GM21515 (cell line): ENCODE measurements at regions not wholly inside any gene's neighbourhood (a gene's known extent, or its start where the extent isn't known, plus 50 kb on each side); places are given as distances from the start of the nearest gene placed in this dataset.
"Not testable (repeated sequence)": the region's sequence is repeated elsewhere in the genome, so short reads cannot be mapped to it uniquely, and the experiment has no call there.

Source experiments
- ATAC-seq: cut with Tn5 transposase; IDR thresholded peaks from one replicate; pipeline ENCODE4 v1.9.1; 2021; ENCODE audit not compliant: unreplicated experiment

GRCh38 chr2:176997792-176998169 is 214.8 kb upstream of the HNRNPA3 start:
- peak; percentile 17 for ATAC-seq

DNA sequence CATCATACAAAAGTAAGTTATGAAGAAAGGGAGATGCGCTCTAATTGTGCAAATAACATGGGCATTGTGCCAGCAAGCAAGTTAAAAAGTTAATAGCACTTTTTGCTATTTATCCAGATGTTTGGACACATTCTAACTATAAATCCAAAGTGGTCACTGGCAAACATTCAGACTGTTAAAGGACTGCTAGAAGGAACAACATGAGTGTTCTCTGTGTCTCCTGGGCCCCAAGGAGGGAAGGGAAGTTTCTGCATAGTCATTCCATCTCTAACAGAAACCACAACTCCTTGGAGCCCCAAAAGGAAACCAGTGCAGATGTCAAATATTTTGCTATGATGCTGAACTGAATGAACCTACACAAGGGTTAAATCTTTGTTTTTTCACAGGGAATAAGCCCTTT is 213.3 kb upstream of the HNRNPA3 start:
- peak; percentile 43 for ATAC-seq

DNA sequence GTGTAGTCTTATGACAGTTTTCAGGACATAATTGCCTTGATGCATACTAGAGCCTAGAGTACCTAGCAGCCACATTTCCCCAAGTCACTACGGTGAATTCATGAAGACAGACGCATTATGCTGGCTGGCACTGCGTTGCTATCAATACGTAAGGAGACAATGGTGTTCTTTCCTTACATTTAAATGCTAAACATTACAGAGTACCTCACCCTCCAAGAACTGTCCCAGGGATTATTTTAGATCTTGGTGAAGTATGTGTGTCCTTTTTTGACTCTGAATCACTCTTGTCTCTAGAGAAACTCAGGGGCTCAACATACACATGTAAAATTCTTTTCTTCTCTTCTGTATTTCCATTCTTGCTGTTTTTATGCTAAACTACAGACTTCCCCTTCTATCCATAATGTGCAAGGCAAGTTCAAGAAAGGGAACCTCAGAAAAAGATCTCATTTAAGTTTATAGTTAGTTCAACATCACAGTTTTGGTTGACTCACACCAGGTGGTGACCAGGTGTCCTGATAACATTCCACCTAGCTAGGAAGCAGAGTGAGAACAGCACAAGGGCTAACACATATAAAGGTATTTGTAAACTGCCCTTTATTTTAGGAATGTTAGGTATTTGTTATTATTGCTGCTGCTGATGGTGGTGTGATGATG is 212.4 kb upstream of the HNRNPA3 start:
- no peak for ATAC-seq

DNA sequence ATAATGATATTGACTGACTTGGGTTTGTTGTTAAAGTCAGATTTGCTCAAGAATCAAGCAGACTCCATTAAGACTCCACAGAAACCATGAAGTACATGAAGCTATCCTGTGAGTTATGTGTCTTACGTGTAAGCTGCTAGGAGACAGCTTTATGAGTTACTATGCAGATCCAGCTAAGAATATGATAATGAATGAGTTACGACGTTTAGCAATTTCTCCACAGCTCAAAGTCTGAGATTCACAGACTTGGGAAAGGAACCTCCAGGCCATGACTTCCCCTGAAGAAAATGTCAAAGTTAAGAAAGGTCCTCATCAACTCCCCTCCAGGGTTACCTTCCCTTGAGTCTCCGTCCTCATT is 211.9 kb upstream of the HNRNPA3 start:
- ATAC-seq: no peak

- ATAC-seq: no peak
Observed at GRCh38 chr2:177001334-177001733, 211.3 kb upstream of the HNRNPA3 start.

GRCh38 chr2:177002983-177003382 is 209.6 kb upstream of the HNRNPA3 start:
- no peak for ATAC-seq

DNA sequence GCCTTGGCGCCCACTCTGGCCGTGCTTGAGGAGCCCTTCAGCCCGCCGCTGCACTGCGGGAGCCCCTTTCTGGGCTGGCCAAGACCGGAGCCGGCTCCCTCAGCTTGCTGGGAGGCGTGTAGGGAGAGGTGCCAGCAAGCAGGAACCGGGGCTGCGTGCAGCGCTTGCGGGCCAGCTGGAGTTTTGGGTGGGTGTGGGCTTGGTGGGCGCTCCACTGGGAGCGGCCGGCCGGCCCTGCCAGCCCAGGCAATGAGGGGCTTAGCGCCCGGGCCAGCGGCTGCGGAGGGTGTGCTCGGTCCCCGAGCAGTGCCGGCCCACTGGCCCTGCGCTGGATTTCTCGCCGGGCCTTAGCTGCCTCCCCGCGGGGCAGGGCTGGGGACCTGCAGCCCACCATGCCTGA is 204.9 kb upstream of the HNRNPA3 start:
- ATAC-seq: not testable (repeated sequence)

- not testable (repeated sequence) for ATAC-seq
Observed at GRCh38 chr2:177008662-177009061, 203.9 kb upstream of the HNRNPA3 start.

- no peak for ATAC-seq
Observed at GRCh38 chr2:177010146-177010545, 202.4 kb upstream of the HNRNPA3 start.

DNA sequence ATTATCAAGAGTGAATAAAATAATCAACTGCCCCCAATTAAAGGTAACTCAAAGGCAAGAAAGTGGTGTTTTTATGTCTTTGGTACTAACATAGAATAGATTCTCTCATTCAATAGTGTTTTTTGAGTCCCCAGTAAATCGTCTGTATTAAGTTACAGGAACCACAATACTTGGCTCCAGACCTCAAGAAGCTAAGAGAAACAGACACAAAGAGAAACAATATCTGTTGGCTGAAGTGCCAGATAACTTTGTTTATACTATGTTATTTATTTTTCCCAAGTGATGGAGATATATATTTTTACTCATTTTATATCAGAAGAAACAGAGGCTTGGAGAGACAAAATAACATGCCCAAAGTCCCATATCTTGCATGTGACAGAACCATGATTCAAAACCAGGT is 201.7 kb upstream of the HNRNPA3 start:
- ATAC-seq: no peak

- no peak for ATAC-seq
Observed at GRCh38 chr2:177014946-177015345, 197.6 kb upstream of the HNRNPA3 start.

DNA sequence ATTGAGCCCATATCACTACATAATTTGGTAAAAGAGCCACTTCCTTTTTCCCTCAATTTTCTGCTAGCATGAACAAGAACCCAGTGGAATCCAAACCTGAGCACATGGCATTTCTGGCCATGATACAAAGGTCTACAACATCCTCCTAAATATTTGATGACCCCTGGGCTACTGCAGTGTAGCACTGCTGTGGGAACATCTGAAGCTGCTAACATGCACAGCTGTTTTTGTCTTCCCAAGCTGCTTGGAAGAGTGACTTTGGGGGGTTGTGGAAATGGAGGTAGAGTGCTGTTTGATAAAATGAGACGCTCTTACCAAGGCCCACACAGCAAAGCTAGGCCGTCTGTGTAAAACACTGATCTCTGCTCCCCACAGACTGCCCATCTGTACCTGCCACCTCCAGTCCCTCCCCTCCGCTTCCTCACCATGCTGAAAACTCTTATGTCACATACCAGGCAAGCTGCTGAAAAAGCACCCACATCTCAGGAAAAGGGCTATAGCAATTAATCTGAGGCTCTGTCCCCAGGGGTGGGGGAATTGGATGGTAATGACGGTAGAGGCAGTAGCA is 197.2 kb upstream of the HNRNPA3 start:
- no peak for ATAC-seq

- no peak for ATAC-seq
Observed at GRCh38 chr2:177020524-177021119, 192.0 kb upstream of the HNRNPA3 start.

GRCh38 chr2:177021706-177022343 is 190.8 kb upstream of the HNRNPA3 start:
- ATAC-seq: no peak

DNA sequence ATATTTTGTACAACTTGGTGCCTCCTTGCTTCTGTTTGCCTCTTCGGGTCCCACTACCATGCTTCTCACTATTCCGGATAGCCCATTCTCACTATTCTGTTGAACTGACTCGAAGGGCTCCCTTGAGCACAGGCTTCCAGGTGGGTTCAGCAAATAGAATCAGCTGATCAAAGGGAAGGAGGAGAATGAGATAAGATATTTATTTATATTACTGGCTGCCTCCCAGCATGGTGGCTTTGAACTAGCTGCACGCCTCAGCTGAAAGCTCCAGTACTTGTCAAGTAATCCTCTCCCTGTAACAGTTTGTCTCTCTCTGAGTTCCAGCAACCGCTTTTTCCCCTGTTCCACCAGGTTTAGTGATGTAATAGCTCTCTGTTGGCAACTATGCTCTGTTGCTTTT is 187.8 kb upstream of the HNRNPA3 start:
- no peak for ATAC-seq

DNA sequence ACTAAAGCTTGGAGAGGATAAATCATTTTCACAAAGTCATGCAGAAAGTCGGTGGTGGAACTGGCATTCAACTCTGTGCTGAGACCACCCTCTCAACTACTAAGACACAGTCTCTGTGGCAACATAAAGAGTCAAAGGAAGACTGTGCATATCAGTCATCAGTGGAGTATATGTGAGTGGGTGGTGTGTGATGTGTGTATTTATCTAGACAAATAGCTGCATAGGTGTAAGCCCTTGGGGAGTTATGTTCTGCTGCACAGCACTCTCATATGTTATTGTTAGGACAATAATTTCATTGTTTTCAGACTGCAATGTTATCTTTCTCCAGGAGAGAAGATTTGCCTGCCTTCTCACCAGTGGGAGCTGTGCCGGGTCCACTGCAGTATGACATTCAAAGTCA is 186.3 kb upstream of the HNRNPA3 start:
- no peak for ATAC-seq

DNA sequence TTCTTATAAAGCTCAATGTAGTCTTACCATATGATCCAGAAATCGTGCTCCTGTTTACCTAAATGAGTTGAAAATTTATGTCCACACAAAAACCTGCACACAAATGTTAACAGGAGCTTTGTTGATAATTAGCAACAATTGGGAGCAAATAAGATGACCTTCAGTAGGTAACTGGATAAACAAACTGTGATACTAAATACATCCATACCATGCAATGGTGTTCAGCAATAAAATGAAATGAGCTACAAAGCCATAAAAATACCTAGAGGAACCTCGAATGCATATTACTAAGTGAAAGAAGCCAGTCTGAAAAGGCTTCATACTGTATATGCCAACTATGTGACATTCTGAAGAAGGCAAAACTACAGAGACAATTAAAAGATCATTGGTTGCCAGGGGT is 185.6 kb upstream of the HNRNPA3 start:
- no peak for ATAC-seq

DNA sequence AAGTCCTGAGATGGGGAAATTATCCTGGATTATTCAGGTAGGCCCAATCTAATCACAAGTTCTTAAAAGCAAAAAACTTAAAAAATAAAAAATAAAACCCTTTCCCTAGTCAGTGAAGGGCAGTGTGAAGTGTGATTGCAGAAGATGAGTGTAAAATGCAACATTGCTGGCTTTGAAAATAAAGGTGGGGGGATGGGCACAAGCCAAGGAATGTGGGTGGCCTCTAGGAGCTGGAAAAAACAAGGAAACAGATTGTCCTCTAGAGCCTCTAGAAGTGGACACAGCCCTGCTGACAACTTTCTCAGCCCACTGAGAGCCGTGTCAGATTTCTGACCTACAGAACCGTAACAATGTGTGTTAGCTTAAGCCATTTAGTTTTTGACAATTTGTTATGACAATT is 184.3 kb upstream of the HNRNPA3 start:
- no peak for ATAC-seq

DNA sequence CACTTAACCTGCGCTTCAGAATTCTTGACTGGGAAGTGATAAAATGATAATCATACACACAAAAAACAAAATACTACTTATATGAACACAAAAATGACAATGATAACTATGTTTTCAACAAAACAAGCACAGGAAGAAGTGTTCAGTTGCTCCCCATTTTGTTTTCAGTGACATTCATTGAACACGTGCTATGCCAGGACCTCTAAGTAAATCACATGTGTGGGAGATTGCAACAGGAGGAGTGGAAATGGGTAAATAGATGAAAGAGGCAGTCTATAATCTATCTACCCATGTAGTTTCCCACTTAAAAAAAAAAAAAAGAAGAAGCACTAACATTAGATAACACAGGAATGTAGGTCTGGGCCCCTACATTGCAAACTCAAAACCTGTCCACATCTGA is 183.5 kb upstream of the HNRNPA3 start:
- no peak for ATAC-seq

DNA sequence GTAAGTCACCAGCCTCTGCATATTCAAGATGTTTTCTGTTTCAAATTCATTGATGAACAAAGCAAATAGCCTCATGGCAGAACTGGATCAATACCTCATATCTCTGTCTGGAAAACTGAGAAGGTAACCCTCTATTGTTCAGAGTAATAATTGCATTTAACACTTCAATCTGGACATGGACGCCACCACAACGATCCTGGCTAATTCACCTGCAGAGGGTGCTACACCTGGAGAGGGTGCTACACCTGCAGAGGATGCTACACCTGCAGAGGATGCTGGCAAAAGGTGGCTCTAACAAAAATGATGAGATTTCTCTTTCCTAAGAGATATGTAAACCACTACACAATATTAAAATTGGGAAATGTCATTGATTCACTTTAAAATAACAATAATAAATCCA is 183.1 kb upstream of the HNRNPA3 start:
- ATAC-seq: no peak

GRCh38 chr2:177029901-177030300 is 182.7 kb upstream of the HNRNPA3 start:
- ATAC-seq: no peak

- ATAC-seq: no peak
Observed at GRCh38 chr2:177030451-177031105, 182.0 kb upstream of the HNRNPA3 start.
